SK-N-SH (cell line): ENCODE measurements at regions not wholly inside any gene's neighbourhood (a gene's known extent, or its start where the extent isn't known, plus 50 kb on each side); places are given as distances from the start of the nearest gene placed in this dataset.

Experiments used
- CTCF ChIA-PET: fragments of 300-600, 350-600 bp; formaldehyde crosslinking; extraction: SDS; loops from one replicate; lab custom pipeline; 2021; lab: Yijun Ruan, JAX
- POLR2A ChIA-PET: fragments of 350-600 bp; sonication (Branson Sonifier 250); formaldehyde crosslinking; extraction: SDS; loops from one replicate; lab custom pipeline; 2020; ENCODE audit warnings: antibody characterized with exemption, inconsistent platforms; lab: Yijun Ruan, JAX
- DNase-seq: peaks from one replicate; pipeline ENCODE4 v3.0.0; 2012
- H2AFZ ChIP-seq: fragments of 200-600 bp; sonication (generic); 2 replicates; pipeline ENCODE4 v1.8.1; 2016; ENCODE audit warnings: antibody characterized with exemption, mild to moderate bottlenecking, low read depth
- H3F3A ChIP-seq: fragments of 200-600 bp; sonication (generic); replicated peaks from 2 replicates; pipeline ENCODE3; 2016; ENCODE audit warnings: antibody characterized with exemption, mild to moderate bottlenecking; ENCODE audit not compliant: insufficient read depth
- H3K27ac ChIP-seq, 2 experiments: fragments of 200-500 bp in 1 of 2; fragments of 200-600 bp in 1 of 2; sonication (Bioruptor generic) in 1 of 2; sonication (generic), shearing (Covaris generic) in 1 of 2; 2 replicates each; pipeline versions ENCODE4 v1.5.1 to v1.6.1; 2014 to 2016; ENCODE audit warnings: low read depth in 2 of 2, inconsistent platforms in 1 of 2, low read length in 1 of 2, mild to moderate bottlenecking in 1 of 2, mixed read lengths in 1 of 2
- H3K27me3 ChIP-seq: fragments of 200-600 bp; sonication (generic), shearing (Covaris generic); 2 replicates; pipeline ENCODE4 v1.6.1; 2016; ENCODE audit warnings: mixed run types; ENCODE audit not compliant: insufficient read depth
- H3K36me3 ChIP-seq, 2 experiments: fragments of 200-500 bp in 1 of 2; fragments of 200-600 bp in 1 of 2; sonication (Bioruptor generic) in 1 of 2; sonication (generic) in 1 of 2; replicated peaks in 1 of 2; 2 replicates each; pipeline versions ENCODE3 to v1.5.1; 2014 to 2016; ENCODE audit warnings: low read length in 1 of 2, mild to moderate bottlenecking in 1 of 2; ENCODE audit not compliant: insufficient read depth in 2 of 2, control insufficient read depth in 1 of 2
- H3K4me1 ChIP-seq, 2 experiments: fragments of 200-500 bp in 1 of 2; fragments of 200-600 bp in 1 of 2; sonication (Bioruptor generic) in 1 of 2; sonication (generic), shearing (Covaris generic) in 1 of 2; 2 replicates each; pipeline versions ENCODE4 v1.5.1 to v1.6.1; 2014 to 2016; ENCODE audit warnings: low read depth in 1 of 2, low read length in 1 of 2, mixed run types in 1 of 2; ENCODE audit not compliant: insufficient read depth in 2 of 2, control insufficient read depth in 1 of 2
- H3K4me2 ChIP-seq: fragments of 200-600 bp; sonication (generic), shearing (Covaris generic); 2 replicates; pipeline ENCODE4 v1.6.1; 2017; ENCODE audit warnings: mixed run types
- H3K4me3 ChIP-seq, 2 experiments: fragments of 200-500 bp in 1 of 2; fragments of 200-600 bp in 1 of 2; sonication (Bioruptor generic) in 1 of 2; sonication (generic), shearing (Covaris generic) in 1 of 2; 2 replicates each; pipeline versions ENCODE4 v1.5.1 to v1.8.1; 2014 to 2016; ENCODE audit warnings: low read depth in 2 of 2, inconsistent platforms in 1 of 2, low read length in 1 of 2, mild to moderate bottlenecking in 1 of 2, mixed read lengths in 1 of 2, moderate library complexity in 1 of 2
- H3K79me2 ChIP-seq: fragments of 200-600 bp; sonication (generic); 2 replicates; pipeline ENCODE4 v1.8.1; 2017; ENCODE audit warnings: mild to moderate bottlenecking; ENCODE audit not compliant: insufficient read depth
- H3K9ac ChIP-seq: fragments of 200-600 bp; sonication (generic); 2 replicates; pipeline ENCODE4 v1.6.1; 2017; ENCODE audit warnings: mixed run types
- H3K9me2 ChIP-seq: fragments of 200-600 bp; sonication (generic); 2 replicates; pipeline ENCODE4 v1.6.1; 2017; ENCODE audit warnings: mixed run types
- H3K9me3 ChIP-seq: fragments of 200-600 bp; sonication (generic); 2 replicates; pipeline ENCODE4 v1.6.1; 2017; ENCODE audit warnings: mixed run types, mild to moderate bottlenecking, moderate library complexity
- H4K20me1 ChIP-seq: fragments of 200-600 bp; sonication (generic); 2 replicates; pipeline ENCODE4 v1.6.1; 2017; ENCODE audit warnings: mild to moderate bottlenecking, mixed run types; ENCODE audit not compliant: insufficient read depth
- CHD2 ChIP-seq: fragments of 150-350 bp; IDR thresholded peaks from 2 replicates; pipeline ENCODE4 v1.6.1; 2018; ENCODE audit warnings: low read length; ENCODE audit not compliant: partially characterized antibody
- ELF1 ChIP-seq: IDR thresholded peaks from 2 replicates; pipeline ENCODE4 v1.4.0; 2012
- FOXJ3 ChIP-seq: sonication (generic); formaldehyde crosslinking; IDR thresholded peaks from 2 replicates; pipeline ENCODE4 v1.5.1; 2020; ENCODE audit warnings: mild to moderate bottlenecking, missing genetic modification reagents
- JUND ChIP-seq: IDR thresholded peaks from 2 replicates; pipeline ENCODE4 v1.4.0; 2012
- MEF2A ChIP-seq: IDR thresholded peaks from 2 replicates; pipeline ENCODE4 v1.4.0; 2012; ENCODE audit warnings: low read depth, borderline replicate concordance
- MXI1 ChIP-seq: IDR thresholded peaks from 2 replicates; pipeline ENCODE4 v1.6.1; 2012; ENCODE audit warnings: mild to moderate bottlenecking, low read depth, low read length, improper control_type of control experiment
- NRF1 ChIP-seq: IDR thresholded peaks from 2 replicates; pipeline ENCODE4 v1.6.1; 2012; ENCODE audit warnings: low read depth, mild to moderate bottlenecking, low read length
- POLR2AphosphoS5 ChIP-seq: IDR thresholded peaks from 2 replicates; pipeline ENCODE4 v1.6.1; 2012; ENCODE audit warnings: low read depth, low read length
- TAF1 ChIP-seq: IDR thresholded peaks from 2 replicates; pipeline ENCODE4 v1.6.1; 2012; ENCODE audit warnings: low read depth, mild to moderate bottlenecking, low read length, moderate library complexity, borderline replicate concordance
- TEAD4 ChIP-seq: IDR thresholded peaks from 2 replicates; pipeline ENCODE4 v1.4.0; 2012; ENCODE audit warnings: mild to moderate bottlenecking, borderline replicate concordance; ENCODE audit not compliant: insufficient read depth
- WGBS: methylation state at CpG from one replicate; pipeline ENCODE4 v1.1.6; 2017; ENCODE audit warnings: low lambda C conversion rate; 5-methylcytosine and 5-hydroxymethylcytosine counted together
- TF ChIP-seq, protein P1 (sequence below): IDR thresholded peaks from 2 replicates; pipeline ENCODE4 v1.4.0; 2012; ENCODE audit warnings: low read depth, borderline replicate concordance
- TF ChIP-seq, protein P2 (sequence below): IDR thresholded peaks from 2 replicates; pipeline ENCODE4 v1.6.1; 2012; ENCODE audit warnings: mild to moderate bottlenecking, low read depth, low read length, moderate library complexity
- TF ChIP-seq, protein P3 (sequence below): fragments of 200-600 bp; sonication (generic); IDR thresholded peaks from 2 replicates; pipeline ENCODE4 v1.6.1; 2017; ENCODE audit warnings: antibody characterized with exemption, mild to moderate bottlenecking, moderate library complexity
- TF ChIP-seq, protein P4 (sequence below): fragments of 150-350 bp; IDR thresholded peaks from 2 replicates; pipeline ENCODE4 v1.6.1; 2017; ENCODE audit warnings: antibody characterized with exemption, low read length, low read depth, borderline replicate concordance

DNA sequence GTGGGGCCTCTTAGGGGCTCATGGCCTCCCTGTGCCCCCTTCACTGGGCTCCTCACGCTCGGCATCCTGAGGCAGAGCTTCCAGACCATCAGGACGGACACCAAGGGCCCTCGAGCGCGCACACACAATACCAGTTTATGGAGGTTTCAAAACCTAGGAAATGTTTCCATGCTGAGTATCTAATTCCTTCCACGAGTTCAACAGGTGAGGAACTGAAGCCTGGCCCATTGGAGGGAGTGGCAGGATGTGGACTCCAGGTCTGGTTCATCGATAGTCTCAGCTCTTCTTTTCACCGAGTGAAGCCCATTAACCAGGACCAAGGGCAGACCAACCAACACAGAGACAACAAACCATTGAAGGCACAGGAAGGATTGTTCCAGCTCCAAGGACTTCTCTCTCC, 336.7 kb upstream of the SHH start:
- TF ChIP-seq MEF2A (no peak), ELF1 (no peak), NRF1 (no peak), MXI1 (no peak), FOXJ3 (CRISPR knock-in tag) (no peak), JUND (no peak), CHD2 (no peak), TEAD4 (no peak), TAF1 (no peak), POLR2AphosphoS5 (no peak)
- TF ChIP-seq, protein P1, sequence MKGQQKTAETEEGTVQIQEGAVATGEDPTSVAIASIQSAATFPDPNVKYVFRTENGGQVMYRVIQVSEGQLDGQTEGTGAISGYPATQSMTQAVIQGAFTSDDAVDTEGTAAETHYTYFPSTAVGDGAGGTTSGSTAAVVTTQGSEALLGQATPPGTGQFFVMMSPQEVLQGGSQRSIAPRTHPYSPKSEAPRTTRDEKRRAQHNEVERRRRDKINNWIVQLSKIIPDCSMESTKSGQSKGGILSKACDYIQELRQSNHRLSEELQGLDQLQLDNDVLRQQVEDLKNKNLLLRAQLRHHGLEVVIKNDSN: no peak
- TF ChIP-seq, protein P2, sequence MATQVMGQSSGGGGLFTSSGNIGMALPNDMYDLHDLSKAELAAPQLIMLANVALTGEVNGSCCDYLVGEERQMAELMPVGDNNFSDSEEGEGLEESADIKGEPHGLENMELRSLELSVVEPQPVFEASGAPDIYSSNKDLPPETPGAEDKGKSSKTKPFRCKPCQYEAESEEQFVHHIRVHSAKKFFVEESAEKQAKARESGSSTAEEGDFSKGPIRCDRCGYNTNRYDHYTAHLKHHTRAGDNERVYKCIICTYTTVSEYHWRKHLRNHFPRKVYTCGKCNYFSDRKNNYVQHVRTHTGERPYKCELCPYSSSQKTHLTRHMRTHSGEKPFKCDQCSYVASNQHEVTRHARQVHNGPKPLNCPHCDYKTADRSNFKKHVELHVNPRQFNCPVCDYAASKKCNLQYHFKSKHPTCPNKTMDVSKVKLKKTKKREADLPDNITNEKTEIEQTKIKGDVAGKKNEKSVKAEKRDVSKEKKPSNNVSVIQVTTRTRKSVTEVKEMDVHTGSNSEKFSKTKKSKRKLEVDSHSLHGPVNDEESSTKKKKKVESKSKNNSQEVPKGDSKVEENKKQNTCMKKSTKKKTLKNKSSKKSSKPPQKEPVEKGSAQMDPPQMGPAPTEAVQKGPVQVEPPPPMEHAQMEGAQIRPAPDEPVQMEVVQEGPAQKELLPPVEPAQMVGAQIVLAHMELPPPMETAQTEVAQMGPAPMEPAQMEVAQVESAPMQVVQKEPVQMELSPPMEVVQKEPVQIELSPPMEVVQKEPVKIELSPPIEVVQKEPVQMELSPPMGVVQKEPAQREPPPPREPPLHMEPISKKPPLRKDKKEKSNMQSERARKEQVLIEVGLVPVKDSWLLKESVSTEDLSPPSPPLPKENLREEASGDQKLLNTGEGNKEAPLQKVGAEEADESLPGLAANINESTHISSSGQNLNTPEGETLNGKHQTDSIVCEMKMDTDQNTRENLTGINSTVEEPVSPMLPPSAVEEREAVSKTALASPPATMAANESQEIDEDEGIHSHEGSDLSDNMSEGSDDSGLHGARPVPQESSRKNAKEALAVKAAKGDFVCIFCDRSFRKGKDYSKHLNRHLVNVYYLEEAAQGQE: no peak
- TF ChIP-seq, protein P3, sequence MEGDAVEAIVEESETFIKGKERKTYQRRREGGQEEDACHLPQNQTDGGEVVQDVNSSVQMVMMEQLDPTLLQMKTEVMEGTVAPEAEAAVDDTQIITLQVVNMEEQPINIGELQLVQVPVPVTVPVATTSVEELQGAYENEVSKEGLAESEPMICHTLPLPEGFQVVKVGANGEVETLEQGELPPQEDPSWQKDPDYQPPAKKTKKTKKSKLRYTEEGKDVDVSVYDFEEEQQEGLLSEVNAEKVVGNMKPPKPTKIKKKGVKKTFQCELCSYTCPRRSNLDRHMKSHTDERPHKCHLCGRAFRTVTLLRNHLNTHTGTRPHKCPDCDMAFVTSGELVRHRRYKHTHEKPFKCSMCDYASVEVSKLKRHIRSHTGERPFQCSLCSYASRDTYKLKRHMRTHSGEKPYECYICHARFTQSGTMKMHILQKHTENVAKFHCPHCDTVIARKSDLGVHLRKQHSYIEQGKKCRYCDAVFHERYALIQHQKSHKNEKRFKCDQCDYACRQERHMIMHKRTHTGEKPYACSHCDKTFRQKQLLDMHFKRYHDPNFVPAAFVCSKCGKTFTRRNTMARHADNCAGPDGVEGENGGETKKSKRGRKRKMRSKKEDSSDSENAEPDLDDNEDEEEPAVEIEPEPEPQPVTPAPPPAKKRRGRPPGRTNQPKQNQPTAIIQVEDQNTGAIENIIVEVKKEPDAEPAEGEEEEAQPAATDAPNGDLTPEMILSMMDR: no peak
- TF ChIP-seq, protein P4, sequence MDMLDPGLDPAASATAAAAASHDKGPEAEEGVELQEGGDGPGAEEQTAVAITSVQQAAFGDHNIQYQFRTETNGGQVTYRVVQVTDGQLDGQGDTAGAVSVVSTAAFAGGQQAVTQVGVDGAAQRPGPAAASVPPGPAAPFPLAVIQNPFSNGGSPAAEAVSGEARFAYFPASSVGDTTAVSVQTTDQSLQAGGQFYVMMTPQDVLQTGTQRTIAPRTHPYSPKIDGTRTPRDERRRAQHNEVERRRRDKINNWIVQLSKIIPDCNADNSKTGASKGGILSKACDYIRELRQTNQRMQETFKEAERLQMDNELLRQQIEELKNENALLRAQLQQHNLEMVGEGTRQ: no peak
- Histone ChIP-seq H3K36me3 (no peaks in the 10 kb centered on the region), H4K20me1 (no peaks in the 10 kb centered on the region), H3K9me3 (no peaks in the 10 kb centered on the region), H3K9ac (no peak overlapping the region), H3K27ac (no peak overlapping the region), H3K27me3 (peaks cover 61% of the 10 kb centered on the region), H3K9me2 (no peaks in the 10 kb centered on the region), H3F3A (no peaks in the 10 kb centered on the region), H3K79me2 (no peaks in the 10 kb centered on the region), H3K4me1 (no peaks in the 10 kb centered on the region), H2AFZ (no peak overlapping the region), H3K4me3 (no peak overlapping the region), H3K4me2 (no peak overlapping the region)
- ChIA-PET CTCF (no interaction called here), POLR2A (no interaction called here)
- 11% methylated on average over 9 of the region's 9 CpGs for WGBS
- no peak for DNase-seq
